Panc1 (cell line): ENCODE measurements at regions not wholly inside any gene's neighbourhood (a gene's known extent, or its start where the extent isn't known, plus 50 kb on each side); places are given as distances from the start of the nearest gene placed in this dataset.

Source experiments
- CTCF ChIP-seq: fragments of 450-650 bp; IDR thresholded peaks from 2 replicates; pipeline ENCODE4 v1.5.1; 2017; ENCODE audit warnings: mild to moderate bottlenecking
- POLR2AphosphoS5 ChIP-seq: IDR thresholded peaks from 2 replicates; pipeline ENCODE4 v1.6.1; 2012; ENCODE audit warnings: mild to moderate bottlenecking, low read depth, low read length, moderate library complexity
- TCF7L2 ChIP-seq: IDR thresholded peaks from 2 replicates; pipeline ENCODE4 v1.6.1; 2011; ENCODE audit warnings: mild to moderate bottlenecking, low read depth, low read length, inconsistent platforms

DNA sequence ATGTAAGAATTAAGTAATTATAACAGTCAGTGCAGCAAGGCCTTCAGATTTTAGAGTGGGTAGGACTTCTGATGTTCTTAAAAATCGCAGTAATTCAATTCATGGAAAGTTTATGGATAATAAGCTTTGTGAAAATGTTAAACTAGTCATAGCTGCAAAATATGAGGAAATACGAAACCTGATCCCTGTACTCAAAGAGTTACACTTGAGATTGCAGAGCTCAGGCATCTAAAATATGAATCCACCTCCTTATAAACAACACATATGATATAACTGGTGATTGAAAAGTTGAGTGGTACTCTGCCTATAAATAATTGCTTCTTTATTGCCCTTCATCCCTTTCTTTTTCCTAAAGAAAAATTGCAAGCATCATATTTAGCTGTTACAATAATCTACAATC, 473.3 kb downstream of the OTOL1 start:
- no peak for TF ChIP-seq CTCF
- no peak for TF ChIP-seq POLR2AphosphoS5
- TF ChIP-seq TCF7L2: no peak
